ENCODE measurements at regions not wholly inside any gene's neighbourhood (a gene's known extent, or its start where the extent isn't known, plus 50 kb on each side); places are given as distances from the start of the nearest gene placed in this dataset.

DNA sequence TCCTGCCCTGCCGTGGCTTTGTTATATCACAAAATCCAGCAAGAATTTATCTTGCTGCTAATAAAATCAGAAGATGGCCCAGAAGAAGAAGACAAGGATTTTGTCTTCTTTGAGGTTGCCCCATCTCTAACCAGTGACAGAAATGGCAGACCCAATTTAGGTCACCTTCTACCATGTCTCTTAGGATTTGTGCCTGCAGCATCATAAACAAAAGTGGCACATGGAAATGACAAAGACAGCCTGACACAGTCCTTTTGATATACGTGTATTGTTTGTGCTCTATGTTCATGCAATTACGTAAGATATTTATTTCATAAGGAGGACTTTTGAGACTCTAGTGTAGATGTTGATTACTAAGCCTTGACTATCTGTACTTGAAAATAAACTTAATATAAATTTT is 135.9 kb upstream of the TMTC4 start:
- TF ChIP-seq, protein P1, sequence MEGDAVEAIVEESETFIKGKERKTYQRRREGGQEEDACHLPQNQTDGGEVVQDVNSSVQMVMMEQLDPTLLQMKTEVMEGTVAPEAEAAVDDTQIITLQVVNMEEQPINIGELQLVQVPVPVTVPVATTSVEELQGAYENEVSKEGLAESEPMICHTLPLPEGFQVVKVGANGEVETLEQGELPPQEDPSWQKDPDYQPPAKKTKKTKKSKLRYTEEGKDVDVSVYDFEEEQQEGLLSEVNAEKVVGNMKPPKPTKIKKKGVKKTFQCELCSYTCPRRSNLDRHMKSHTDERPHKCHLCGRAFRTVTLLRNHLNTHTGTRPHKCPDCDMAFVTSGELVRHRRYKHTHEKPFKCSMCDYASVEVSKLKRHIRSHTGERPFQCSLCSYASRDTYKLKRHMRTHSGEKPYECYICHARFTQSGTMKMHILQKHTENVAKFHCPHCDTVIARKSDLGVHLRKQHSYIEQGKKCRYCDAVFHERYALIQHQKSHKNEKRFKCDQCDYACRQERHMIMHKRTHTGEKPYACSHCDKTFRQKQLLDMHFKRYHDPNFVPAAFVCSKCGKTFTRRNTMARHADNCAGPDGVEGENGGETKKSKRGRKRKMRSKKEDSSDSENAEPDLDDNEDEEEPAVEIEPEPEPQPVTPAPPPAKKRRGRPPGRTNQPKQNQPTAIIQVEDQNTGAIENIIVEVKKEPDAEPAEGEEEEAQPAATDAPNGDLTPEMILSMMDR (IDR thresholded peaks at IDR 0.05; ENCODE audit: control extremely low read depth, extremely low read depth, low read depth, missing control alignments): no peak
- ChIA-PET CTCF (no interaction called here), POLR2A (no interaction called here)
- DNase-seq (ENCODE audit: extremely low spot score): no peak

DNA sequence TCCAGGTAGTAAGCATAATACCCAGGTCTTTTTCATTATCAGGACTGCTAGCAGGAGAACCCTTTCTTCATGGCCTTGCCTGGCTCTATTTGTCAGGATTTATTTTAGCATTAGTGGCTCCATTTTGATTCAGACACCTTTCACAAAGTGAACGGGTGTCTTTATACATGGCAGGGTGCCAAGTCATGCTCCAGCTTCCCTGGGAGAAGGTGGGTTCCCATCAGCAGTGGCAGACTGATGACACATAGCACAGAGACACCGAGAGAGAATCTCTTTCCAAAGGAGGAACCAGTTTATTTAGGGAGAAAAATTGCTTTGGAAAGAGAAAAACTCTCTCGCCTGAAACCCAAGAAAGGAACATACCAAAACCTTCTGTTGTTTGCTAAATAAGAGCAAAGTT is 135.3 kb upstream of the TMTC4 start:
- ChIA-PET CTCF (no interaction called here), POLR2A (no interaction called here)
- TF ChIP-seq, protein P1 (IDR thresholded peaks at IDR 0.05; ENCODE audit: control extremely low read depth, extremely low read depth, low read depth, missing control alignments): no peak
- no peak for DNase-seq (ENCODE audit: extremely low spot score)

DNA sequence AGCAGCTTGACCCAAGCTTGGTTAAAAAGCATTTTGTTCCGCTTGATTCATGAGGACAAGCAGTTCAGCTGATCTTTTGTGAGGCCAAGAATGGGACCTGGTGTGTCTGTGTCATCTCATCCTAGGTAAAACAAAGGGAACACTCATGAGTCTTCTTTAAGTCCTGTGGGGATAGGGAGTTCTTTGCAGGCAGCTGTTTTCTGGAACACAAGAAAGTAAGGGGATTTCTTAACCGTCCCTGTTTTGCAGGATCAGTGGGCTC is 134.5 kb upstream of the TMTC4 start:
- ChIA-PET POLR2A (no interaction called here), CTCF (interaction anchor here (0.8 kb wide), 1 partner anchor 46 kb away, joined by 3 read pairs; no protein-coding TSS in a partner anchor)
- DNase-seq (ENCODE audit: extremely low spot score): no peak
- TF ChIP-seq, protein P1 (IDR thresholded peaks at IDR 0.05; ENCODE audit: control extremely low read depth, extremely low read depth, low read depth, missing control alignments): no peak

DNA sequence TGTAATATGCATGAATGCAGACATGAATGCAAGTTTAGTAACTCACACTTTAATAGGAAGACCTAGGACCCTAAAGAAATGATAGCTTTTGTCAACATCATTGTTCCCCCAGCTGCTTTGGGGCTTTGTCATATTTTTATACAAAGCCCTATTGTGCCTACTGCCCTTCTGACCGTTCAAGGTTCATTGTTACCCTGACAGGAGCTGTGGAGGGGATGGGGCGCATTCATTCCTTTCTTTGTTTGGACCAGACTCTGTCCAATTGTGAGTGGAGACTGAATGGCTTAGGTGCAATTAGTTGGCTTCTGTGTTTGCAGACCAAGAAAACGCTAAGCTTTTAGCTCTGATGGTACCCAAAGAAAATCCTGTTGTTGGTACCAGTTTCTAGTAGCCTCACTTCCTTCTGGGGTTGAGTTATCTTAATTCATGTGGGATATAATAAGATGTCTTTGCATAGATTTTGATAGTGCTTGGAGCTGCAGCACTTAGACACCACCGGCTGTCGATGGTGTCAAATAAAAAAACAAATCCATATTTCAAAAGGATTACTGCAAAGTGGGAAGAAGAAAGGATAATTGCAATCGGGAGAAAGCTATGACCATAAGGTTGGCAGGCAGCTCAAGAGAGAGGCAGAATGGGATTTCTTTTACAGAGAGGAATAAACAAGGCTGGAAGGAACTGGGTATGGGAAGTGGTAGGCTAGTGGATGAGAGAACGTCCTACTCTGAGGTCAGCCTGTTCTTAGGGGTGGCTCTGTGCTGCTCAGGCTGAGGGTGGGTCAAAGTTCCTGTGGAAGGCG is 133.9 kb upstream of the TMTC4 start:
- DNase-seq (ENCODE audit: extremely low spot score): no peak
- POLR2A ChIA-PET: no interaction called here
- CTCF ChIA-PET: interaction anchor here (0.8 kb wide), 1 partner anchor 46 kb away, joined by 3 read pairs; no protein-coding TSS in a partner anchor
- TF ChIP-seq, protein P1 (IDR thresholded peaks at IDR 0.05; ENCODE audit: control extremely low read depth, extremely low read depth, low read depth, missing control alignments): no peak

DNA sequence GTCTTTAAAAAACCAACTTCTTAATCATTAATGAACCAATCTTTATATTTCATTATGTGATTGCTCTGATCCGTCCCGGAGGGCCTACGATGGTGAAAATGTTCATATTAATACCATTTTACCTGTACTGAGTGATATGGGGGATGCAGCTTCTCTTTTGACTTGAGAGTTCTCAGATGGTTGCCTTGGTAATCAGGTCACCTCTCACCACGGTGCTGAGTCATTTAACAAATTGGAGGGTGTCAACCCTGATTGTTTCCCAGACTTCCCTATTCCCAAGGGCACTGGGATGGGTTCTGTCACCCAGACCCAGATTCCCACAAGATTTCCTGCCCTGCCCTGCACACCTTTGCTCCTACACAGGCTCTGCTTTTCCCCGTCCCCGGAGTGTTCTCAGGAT is 128.5 kb upstream of the TMTC4 start:
- POLR2A ChIA-PET: no interaction called here
- no peak for DNase-seq (ENCODE audit: extremely low spot score)
- CTCF ChIA-PET: no interaction called here

DNA sequence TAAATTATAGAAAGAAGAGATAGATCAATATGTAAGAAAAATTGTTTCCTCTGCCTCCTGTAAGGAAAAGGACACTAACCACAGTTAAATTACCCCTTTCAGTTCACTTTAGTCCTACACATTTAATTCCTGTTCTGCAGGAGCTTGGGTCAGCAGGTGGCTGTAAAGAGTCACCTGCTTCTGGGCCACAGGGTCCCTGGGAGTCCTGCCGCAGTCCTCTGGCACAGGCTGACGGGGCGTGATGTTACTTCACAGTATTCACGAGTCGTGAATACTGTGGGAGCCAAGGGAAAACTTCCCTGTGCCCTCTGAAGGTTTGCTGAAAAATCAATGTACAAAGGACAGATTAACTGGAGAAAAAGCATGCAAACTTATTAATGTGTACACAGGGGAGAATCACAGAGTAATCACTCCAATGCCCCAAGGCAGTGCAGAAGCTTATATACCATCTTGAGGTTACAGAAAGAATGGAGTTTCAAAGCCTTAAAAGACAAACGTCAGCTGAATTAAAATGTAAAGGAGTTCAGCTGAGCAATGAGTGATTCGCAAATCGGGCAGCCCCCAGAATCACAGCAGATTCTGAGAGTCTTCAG is 125.8 kb upstream of the TMTC4 start:
- ChIA-PET POLR2A (no interaction called here), CTCF (interaction anchor here (1.3 to 1.5 kb wide), 2 partner anchors 11 to 18 kb away, joined by 3 to 5 read pairs; no protein-coding TSS in a partner anchor)
- TF ChIP-seq, protein P1 (IDR thresholded peaks at IDR 0.05; ENCODE audit: control extremely low read depth, extremely low read depth, low read depth, missing control alignments): no peak
- DNase-seq (ENCODE audit: extremely low spot score): no peak

More for the DNA sequence above, 128.5 kb upstream of the TMTC4 start:
- TF ChIP-seq, protein P1 (IDR thresholded peaks at IDR 0.05; ENCODE audit: control extremely low read depth, extremely low read depth, low read depth, missing control alignments): no peak

All from GM10248 (cell line).